OCI-LY7 (cell line): ENCODE measurements at regions not wholly inside any gene's neighbourhood (a gene's known extent, or its start where the extent isn't known, plus 50 kb on each side); places are given as distances from the start of the nearest gene placed in this dataset.

Experiments used
- CTCF ChIP-seq: fragments of 200-600 bp; sonication (generic); conservative IDR thresholded peaks from 2 replicates; pipeline ENCODE4 v1.5.1; 2014; ENCODE audit warnings: mild to moderate bottlenecking, antibody characterized with exemption, low read length, moderate library complexity, mixed read lengths
- EZH2phosphoT487 ChIP-seq: fragments of 200-600 bp; sonication (generic); IDR thresholded peaks from 2 replicates; pipeline ENCODE4 v1.6.1; 2018; ENCODE audit warnings: low read depth, borderline replicate concordance, mild to moderate bottlenecking, mixed run types, antibody characterized with exemption, low read length, moderate library complexity, mixed read lengths

DNA sequence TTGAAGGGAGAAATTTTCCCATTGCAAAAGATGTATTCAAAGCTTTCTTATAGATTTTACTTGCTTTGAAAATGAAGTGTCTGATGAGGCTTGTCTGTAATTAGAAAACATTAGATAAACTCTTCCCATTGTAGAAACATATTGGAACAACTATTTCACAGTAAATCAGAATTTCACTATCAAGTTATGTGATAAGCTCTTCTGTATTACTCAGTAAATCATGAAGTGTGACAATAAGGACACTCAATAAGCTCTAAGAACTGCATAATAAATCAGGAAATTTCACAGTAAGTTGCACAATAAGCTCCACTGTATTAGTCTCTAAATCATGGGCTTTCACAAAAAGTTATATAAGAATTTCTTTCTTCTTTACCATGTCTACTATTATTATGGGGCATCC is 1546.6 kb downstream of the SLITRK5 start:
- no peak for TF ChIP-seq CTCF
- TF ChIP-seq EZH2phosphoT487: no peak
